ENCODE measurements at regions not wholly inside any gene's neighbourhood (a gene's known extent, or its start where the extent isn't known, plus 50 kb on each side); places are given as distances from the start of the nearest gene placed in this dataset.

DNA sequence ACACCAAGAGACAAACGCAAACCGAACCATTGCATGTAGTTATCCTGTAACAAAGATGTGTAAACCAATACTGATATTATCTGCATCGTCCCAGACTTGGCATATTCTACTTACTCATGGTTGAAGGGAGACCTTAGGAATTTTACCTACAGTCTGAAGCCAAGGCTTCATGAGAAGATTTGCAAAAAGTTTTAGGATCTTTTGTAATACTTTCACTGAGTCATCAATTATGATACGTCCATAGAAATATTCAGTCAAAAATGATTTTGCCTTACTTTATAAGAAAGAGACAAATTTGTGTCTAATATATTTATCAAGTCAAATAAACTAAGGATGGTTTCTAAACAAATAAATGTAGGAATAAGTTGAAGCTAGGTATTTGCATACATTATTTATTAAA lies 1176.1 kb upstream of the ADGRL2 start:
- H3K27ac ChIP-seq = no peak overlapping the region
- TF ChIP-seq, protein P1, sequence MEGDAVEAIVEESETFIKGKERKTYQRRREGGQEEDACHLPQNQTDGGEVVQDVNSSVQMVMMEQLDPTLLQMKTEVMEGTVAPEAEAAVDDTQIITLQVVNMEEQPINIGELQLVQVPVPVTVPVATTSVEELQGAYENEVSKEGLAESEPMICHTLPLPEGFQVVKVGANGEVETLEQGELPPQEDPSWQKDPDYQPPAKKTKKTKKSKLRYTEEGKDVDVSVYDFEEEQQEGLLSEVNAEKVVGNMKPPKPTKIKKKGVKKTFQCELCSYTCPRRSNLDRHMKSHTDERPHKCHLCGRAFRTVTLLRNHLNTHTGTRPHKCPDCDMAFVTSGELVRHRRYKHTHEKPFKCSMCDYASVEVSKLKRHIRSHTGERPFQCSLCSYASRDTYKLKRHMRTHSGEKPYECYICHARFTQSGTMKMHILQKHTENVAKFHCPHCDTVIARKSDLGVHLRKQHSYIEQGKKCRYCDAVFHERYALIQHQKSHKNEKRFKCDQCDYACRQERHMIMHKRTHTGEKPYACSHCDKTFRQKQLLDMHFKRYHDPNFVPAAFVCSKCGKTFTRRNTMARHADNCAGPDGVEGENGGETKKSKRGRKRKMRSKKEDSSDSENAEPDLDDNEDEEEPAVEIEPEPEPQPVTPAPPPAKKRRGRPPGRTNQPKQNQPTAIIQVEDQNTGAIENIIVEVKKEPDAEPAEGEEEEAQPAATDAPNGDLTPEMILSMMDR (conservative IDR thresholded peaks at IDR 0.05) = no peak

DNA sequence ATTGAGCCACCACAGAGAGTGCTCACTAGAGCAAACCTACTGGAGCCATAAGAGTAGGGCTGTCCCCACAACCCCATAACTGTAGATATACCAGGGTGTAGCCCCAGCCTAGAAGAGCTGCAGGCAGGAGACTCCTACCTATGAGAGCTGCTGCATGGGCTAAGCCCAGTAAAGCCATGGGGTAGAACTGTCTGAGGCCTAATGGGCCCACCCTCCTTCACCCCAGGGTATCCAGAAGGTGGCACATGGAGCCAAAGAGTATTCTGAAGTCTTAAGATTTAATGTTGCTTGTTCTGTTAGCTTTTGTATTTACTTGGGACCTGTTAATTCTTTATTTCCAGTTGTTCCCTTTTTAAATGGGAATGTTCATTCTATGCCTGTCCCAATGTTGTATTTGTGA lies 1193.7 kb upstream of the ADGRL2 start:
- no peak overlapping the region for H3K27ac ChIP-seq
- TF ChIP-seq, protein P1 (conservative IDR thresholded peaks at IDR 0.05) = no peak

- no peak overlapping the region for H3K27ac ChIP-seq
- TF ChIP-seq, protein P1 (conservative IDR thresholded peaks at IDR 0.05) = no peak
Observed at GRCh38 chr1:80594013-80594412, 1206.7 kb upstream of the ADGRL2 start.

DNA sequence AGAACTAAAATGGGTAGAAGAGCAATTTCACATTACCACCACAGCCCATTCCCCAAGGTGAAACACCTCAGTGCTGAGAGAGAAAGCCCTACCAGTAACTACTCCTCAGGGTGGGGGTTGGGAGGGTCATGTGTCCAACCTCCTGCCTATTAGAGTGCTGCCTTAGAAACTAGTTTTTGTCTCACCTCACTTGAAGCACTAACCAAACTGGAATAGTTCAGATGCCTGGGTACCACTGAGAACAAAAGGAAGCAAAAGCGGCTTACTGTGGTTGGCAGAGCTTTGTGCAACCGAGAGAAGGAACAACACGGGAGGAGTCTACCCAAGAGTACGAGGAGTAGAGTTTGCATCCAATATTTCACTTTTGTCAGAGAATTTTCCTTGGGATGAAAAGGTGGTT lies 1207.5 kb upstream of the ADGRL2 start:
- no peak overlapping the region for H3K27ac ChIP-seq
- TF ChIP-seq, protein P1 (conservative IDR thresholded peaks at IDR 0.05) = no peak

DNA sequence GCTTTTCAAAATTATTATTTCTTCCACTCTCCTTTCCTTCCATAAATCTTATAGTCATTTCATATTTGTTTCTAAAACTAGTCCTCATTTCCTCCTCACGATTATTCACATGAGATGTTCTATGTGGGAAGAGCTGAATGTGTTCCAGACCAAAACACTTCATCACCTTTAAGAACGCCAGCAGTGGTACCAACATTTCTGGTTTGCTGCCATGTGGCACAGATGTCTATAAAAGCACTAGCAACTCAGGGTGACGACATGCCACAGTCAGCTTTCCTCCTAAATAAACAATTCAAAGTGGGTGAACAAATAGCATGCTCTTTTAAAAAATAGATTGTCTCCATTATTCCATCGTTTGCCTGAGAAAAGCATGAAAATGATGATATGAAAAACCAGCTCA lies 1217.8 kb upstream of the ADGRL2 start:
- H3K27ac ChIP-seq = no peak overlapping the region
- TF ChIP-seq, protein P1 (conservative IDR thresholded peaks at IDR 0.05) = no peak

DNA sequence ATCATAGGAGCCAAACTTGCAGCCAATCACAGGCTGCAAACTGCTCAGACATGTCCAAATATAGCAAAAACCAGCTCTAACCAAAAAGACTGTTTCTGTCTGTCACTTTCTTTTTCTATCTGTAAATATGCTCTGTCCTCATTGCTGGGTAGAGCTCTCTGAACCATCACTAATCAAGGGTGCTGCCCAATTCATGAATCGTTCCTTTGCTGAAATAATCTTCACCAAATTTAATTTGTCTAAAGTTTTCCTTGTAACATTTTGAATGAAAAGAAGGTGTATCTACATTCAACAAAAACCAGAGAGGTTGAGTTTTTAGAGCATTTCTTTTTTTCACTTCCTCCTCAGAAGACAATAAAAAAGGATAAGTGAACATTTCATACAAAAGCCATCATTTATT lies 1221.7 kb upstream of the ADGRL2 start:
- H3K27ac ChIP-seq = no peak overlapping the region
- TF ChIP-seq, protein P1 (conservative IDR thresholded peaks at IDR 0.05) = no peak

DNA sequence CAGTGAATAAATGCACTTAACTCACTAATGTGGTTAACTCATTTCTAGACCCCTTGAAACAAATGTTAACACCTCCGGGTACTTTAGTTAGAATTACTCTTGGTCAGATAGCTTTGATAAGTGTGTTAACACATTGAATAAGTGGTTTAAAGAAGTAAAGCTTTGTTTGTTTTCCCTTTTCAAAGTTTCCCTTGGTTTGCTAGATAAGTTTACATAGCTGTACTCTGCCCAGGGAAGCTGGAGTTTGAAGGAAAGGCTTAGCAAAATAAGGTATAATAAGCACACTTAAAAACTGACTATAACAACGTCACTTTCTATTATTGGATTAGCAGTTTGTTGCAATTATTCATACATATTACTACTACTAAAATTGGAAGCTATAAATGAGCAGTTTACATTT lies 1233.9 kb upstream of the ADGRL2 start:
- no peak overlapping the region for H3K27ac ChIP-seq
- TF ChIP-seq, protein P1 (conservative IDR thresholded peaks at IDR 0.05) = no peak

DNA sequence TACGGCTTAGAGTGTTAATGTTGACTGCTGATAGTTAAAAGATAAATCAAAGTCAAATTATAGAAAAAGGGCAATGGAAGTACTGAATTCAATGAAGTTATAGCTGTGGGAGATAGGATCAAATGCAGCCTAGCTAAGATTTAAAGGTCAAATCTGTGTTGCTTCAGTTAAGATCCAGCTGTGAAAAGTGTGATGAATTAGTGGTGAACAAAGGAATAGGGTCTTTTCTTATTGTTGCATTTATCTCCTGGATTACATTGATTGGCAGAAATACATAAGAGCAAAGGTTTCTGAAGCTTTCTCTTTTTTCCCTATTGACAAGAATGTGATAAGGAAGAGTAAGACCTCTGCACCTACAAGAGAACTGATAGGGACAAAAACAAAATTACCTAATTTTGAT lies 1234.6 kb upstream of the ADGRL2 start:
- H3K27ac ChIP-seq = no peak overlapping the region
- TF ChIP-seq, protein P1 (conservative IDR thresholded peaks at IDR 0.05) = no peak
